ENCODE measurements at regions not wholly inside any gene's neighbourhood (a gene's known extent, or its start where the extent isn't known, plus 50 kb on each side); places are given as distances from the start of the nearest gene placed in this dataset.

DNA sequence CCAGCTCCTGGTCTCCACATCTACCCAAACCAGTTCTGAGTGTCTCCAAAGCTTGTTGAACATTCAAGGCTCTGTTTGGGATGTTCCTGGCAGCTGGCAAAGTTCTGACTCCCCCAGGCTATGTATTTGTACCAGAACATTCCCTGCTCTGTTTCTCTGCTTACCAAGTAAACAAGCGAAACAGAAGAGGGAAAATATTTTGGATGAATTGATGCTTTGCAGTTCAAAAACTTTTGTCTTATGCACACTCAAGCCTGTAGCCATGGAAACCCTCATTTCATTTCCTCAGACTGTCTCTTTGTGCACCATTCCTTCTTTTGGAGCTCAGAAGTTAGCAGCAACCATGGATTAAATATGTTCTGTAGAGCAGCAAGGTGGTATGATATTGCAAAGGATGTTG lies 145.8 kb downstream of the ACTL7B start:
- TF ChIP-seq, protein P1, sequence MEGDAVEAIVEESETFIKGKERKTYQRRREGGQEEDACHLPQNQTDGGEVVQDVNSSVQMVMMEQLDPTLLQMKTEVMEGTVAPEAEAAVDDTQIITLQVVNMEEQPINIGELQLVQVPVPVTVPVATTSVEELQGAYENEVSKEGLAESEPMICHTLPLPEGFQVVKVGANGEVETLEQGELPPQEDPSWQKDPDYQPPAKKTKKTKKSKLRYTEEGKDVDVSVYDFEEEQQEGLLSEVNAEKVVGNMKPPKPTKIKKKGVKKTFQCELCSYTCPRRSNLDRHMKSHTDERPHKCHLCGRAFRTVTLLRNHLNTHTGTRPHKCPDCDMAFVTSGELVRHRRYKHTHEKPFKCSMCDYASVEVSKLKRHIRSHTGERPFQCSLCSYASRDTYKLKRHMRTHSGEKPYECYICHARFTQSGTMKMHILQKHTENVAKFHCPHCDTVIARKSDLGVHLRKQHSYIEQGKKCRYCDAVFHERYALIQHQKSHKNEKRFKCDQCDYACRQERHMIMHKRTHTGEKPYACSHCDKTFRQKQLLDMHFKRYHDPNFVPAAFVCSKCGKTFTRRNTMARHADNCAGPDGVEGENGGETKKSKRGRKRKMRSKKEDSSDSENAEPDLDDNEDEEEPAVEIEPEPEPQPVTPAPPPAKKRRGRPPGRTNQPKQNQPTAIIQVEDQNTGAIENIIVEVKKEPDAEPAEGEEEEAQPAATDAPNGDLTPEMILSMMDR (optimal IDR thresholded peaks at IDR 0.05 in 1 of 3, IDR thresholded peaks at IDR 0.05 in 1 of 3, conservative IDR thresholded peaks at IDR 0.05 in 1 of 3; ENCODE audit: extremely low read depth in 1 of 3, insufficient read depth in 2 of 3, low read length in 3 of 3), result no peak
- no peak for TF ChIP-seq EZH2 (IDR thresholded peaks at IDR 0.05; ENCODE audit: low read length)

Measured in keratinocyte (primary cell).